Panc1 (cell line): ENCODE measurements at regions not wholly inside any gene's neighbourhood (a gene's known extent, or its start where the extent isn't known, plus 50 kb on each side); places are given as distances from the start of the nearest gene placed in this dataset.

Experiments used
- ATAC-seq: fragments of 200-7000 bp; cut with Tn5 transposase; 2 replicates; pipeline ENCODE4 v1.9.1; 2020; ENCODE audit warnings: mild to moderate bottlenecking, moderate library complexity
- BruUV-seq: library from RNA; stranded (reverse); fragments of 400-500 nt; replicated peaks from 2 replicates; lab custom pipeline; 2021; lab: Mats Ljungman, UMichigan
- CTCF ChIA-PET: fragments of 300-600 bp; sonication (Branson Sonifier 250); formaldehyde crosslinking; loops from one replicate; lab custom pipeline; 2022; ENCODE audit warnings: antibody characterized with exemption; lab: Charles Lee
- POLR2A ChIA-PET: fragments of 300-600 bp; sonication (Branson Sonifier 250); formaldehyde crosslinking; loops from one replicate; lab custom pipeline; 2022; ENCODE audit warnings: antibody characterized with exemption; lab: Charles Lee
- DNase-seq: peaks from one replicate; pipeline ENCODE4 v3.0.0-alpha.2; 2010; ENCODE audit warnings: low read depth, low spot score
- H3K27ac ChIP-seq: 2 replicates; pipeline ENCODE4 v1.5.1; 2011; ENCODE audit warnings: mild to moderate bottlenecking, low read length, inconsistent platforms
- H3K27me3 ChIP-seq: fragments of 200-500 bp; sonication (Bioruptor generic); 2 replicates; pipeline ENCODE4 v1.6.0; 2014; ENCODE audit warnings: low read length, inconsistent platforms; ENCODE audit not compliant: control insufficient read depth, insufficient read depth
- H3K36me3 ChIP-seq: fragments of 200-500 bp; sonication (Bioruptor generic); 2 replicates; pipeline ENCODE4 v1.5.1; 2014; ENCODE audit warnings: inconsistent platforms, mild to moderate bottlenecking, low read length, moderate library complexity; ENCODE audit not compliant: control insufficient read depth, insufficient read depth
- H3K4me1 ChIP-seq: 2 replicates; pipeline ENCODE4 v1.5.1; 2011; ENCODE audit warnings: inconsistent platforms, mild to moderate bottlenecking, low read length, moderate library complexity; ENCODE audit not compliant: control insufficient read depth, insufficient read depth
- H3K4me3 ChIP-seq, 2 experiments: 2 replicates each; pipeline ENCODE4 v1.5.1; 2011 to 2012; ENCODE audit warnings: low read depth in 2 of 2, low read length in 2 of 2, mild to moderate bottlenecking in 2 of 2, inconsistent platforms in 1 of 2, moderate library complexity in 1 of 2
- H3K9me3 ChIP-seq: fragments of 200-500 bp; sonication (Bioruptor generic); 2 replicates; pipeline ENCODE4 v1.5.1; 2014; ENCODE audit warnings: low read depth, mild to moderate bottlenecking, inconsistent platforms, low read length, moderate library complexity; ENCODE audit not compliant: control insufficient read depth, insufficient read depth
- POLR2AphosphoS5 ChIP-seq: IDR thresholded peaks from 2 replicates; pipeline ENCODE4 v1.6.1; 2012; ENCODE audit warnings: mild to moderate bottlenecking, low read depth, low read length, moderate library complexity
- SIN3A ChIP-seq: IDR thresholded peaks from 2 replicates; pipeline ENCODE4 v1.6.1; 2012; ENCODE audit warnings: low read depth, mild to moderate bottlenecking, low read length, moderate library complexity, borderline replicate concordance; ENCODE audit not compliant: insufficient read depth
- TCF7L2 ChIP-seq: IDR thresholded peaks from 2 replicates; pipeline ENCODE4 v1.6.1; 2011; ENCODE audit warnings: mild to moderate bottlenecking, low read depth, low read length, inconsistent platforms
- in situ Hi-C: cut with HindIII; loops from 2 replicates; pipeline ENCODE4 v1.10.0; 2016; ENCODE audit warnings: low sequenced_read_pairs, low pct_unique_long_range_greater_than_20kb
- intact Hi-C: fragments of 100-400 bp; cut with micrococcal nuclease; formaldehyde crosslinking; loops from one replicate; pipeline ENCODE4 v1.10.0; 2022; ENCODE audit not compliant: unreplicated experiment
- TF ChIP-seq, protein P1 (sequence below): fragments of 450-650 bp; IDR thresholded peaks from 2 replicates; pipeline ENCODE4 v1.5.1; 2017; ENCODE audit warnings: mild to moderate bottlenecking
- TF ChIP-seq, protein P2 (sequence below), 2 experiments: IDR thresholded peaks; 2 replicates each; pipeline ENCODE4 v1.6.1; 2011 to 2012; ENCODE audit warnings: low read depth in 2 of 2, control low read depth in 1 of 2, low read length in 1 of 2, mild to moderate bottlenecking in 1 of 2, moderate library complexity in 1 of 2; ENCODE audit not compliant: insufficient read depth in 1 of 2

GRCh38 chr6:8282380-8282779, 153.0 kb downstream of the SLC35B3 start:
- BruUV-seq: no TSS peak
- Histone ChIP-seq H3K4me3 (no peak overlapping the region), H3K27me3 (no peaks in the 10 kb centered on the region; the same call in 1 of the 2 replicates), H3K9me3 (no peaks in the 10 kb centered on the region), H3K27ac (no peak overlapping the region), H3K4me1 (no peaks in the 10 kb centered on the region), H3K36me3 (no peaks in the 10 kb centered on the region)
- DNase-seq: no peak
- no peak for ATAC-seq
- intact Hi-C loops (no loop called here), in situ Hi-C loops (no loop called here)
- TF ChIP-seq, protein P1, sequence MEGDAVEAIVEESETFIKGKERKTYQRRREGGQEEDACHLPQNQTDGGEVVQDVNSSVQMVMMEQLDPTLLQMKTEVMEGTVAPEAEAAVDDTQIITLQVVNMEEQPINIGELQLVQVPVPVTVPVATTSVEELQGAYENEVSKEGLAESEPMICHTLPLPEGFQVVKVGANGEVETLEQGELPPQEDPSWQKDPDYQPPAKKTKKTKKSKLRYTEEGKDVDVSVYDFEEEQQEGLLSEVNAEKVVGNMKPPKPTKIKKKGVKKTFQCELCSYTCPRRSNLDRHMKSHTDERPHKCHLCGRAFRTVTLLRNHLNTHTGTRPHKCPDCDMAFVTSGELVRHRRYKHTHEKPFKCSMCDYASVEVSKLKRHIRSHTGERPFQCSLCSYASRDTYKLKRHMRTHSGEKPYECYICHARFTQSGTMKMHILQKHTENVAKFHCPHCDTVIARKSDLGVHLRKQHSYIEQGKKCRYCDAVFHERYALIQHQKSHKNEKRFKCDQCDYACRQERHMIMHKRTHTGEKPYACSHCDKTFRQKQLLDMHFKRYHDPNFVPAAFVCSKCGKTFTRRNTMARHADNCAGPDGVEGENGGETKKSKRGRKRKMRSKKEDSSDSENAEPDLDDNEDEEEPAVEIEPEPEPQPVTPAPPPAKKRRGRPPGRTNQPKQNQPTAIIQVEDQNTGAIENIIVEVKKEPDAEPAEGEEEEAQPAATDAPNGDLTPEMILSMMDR: no peak
- TF ChIP-seq SIN3A (no peak), POLR2AphosphoS5 (no peak), TCF7L2 (no peak)
- TF ChIP-seq, protein P2, sequence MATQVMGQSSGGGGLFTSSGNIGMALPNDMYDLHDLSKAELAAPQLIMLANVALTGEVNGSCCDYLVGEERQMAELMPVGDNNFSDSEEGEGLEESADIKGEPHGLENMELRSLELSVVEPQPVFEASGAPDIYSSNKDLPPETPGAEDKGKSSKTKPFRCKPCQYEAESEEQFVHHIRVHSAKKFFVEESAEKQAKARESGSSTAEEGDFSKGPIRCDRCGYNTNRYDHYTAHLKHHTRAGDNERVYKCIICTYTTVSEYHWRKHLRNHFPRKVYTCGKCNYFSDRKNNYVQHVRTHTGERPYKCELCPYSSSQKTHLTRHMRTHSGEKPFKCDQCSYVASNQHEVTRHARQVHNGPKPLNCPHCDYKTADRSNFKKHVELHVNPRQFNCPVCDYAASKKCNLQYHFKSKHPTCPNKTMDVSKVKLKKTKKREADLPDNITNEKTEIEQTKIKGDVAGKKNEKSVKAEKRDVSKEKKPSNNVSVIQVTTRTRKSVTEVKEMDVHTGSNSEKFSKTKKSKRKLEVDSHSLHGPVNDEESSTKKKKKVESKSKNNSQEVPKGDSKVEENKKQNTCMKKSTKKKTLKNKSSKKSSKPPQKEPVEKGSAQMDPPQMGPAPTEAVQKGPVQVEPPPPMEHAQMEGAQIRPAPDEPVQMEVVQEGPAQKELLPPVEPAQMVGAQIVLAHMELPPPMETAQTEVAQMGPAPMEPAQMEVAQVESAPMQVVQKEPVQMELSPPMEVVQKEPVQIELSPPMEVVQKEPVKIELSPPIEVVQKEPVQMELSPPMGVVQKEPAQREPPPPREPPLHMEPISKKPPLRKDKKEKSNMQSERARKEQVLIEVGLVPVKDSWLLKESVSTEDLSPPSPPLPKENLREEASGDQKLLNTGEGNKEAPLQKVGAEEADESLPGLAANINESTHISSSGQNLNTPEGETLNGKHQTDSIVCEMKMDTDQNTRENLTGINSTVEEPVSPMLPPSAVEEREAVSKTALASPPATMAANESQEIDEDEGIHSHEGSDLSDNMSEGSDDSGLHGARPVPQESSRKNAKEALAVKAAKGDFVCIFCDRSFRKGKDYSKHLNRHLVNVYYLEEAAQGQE (IDR thresholded peaks at IDR 0.05; ENCODE audit: insufficient read depth in 1 of 2, low read depth in 2 of 2, low read length in 1 of 2): no peak
- POLR2A ChIA-PET: no interaction called here
- CTCF ChIA-PET: no interaction called here

DNA sequence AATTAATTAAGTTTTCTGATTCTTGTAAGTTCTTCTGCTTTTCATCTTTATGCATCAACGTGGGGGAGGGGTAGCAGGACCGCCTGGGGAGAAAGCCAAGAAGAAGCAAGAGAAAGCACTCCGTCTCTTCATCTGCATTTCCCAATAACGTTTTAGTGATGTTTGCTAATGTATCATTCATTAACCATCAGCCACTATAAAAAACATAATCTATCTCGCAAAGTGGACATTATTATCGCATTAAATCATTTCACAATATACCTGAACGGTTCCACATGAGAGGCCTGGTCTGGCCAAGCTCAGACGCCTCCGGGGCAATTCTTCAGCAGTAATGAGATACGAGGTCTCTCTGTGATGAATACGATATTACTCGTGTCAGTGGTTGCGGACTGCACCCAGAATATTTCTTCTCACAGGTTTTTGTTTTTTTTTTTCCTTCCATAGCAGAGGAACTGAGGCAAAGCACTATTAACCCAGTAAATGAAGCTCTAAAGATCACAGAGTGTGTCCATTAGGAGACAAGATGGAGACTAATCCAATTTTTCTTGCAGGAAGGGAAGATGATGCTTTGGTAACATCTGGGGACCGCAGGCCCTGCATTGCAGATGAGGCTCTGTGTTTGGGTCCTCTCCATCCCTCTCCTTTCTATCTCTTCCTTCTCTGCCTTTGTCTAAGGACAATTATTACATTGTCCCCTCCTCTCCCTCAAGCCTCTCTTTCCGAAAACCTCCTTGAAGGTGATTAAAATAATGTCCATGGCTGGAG, 156.1 kb downstream of the SLC35B3 start:
- no peaks in the 10 kb centered on the region for H3K4me1 ChIP-seq
- CTCF ChIA-PET: no interaction called here
- no peak overlapping the region for H3K27ac ChIP-seq
- H3K36me3 ChIP-seq: no peaks in the 10 kb centered on the region
- no TSS peak for BruUV-seq
- no peak for TF ChIP-seq TCF7L2
- TF ChIP-seq, protein P2 (IDR thresholded peaks at IDR 0.05; ENCODE audit: insufficient read depth in 1 of 2, low read depth in 2 of 2, low read length in 1 of 2): no peak
- no peak for TF ChIP-seq POLR2AphosphoS5
- TF ChIP-seq SIN3A: no peak
- TF ChIP-seq, protein P1: no peak
- DNase-seq: no peak
- H3K9me3 ChIP-seq: no peaks in the 10 kb centered on the region
- no peaks in the 10 kb centered on the region; the same call in 1 of the 2 replicates for H3K27me3 ChIP-seq
- ATAC-seq: no peak
- in situ Hi-C loops: no loop called here
- POLR2A ChIA-PET: no interaction called here
- intact Hi-C loops: no loop called here
- no peak overlapping the region for H3K4me3 ChIP-seq
